Small intestine (tissue), 7 donors: ENCODE measurements at regions not wholly inside any gene's neighbourhood (a gene's known extent, or its start where the extent isn't known, plus 50 kb on each side); places are given as distances from the start of the nearest gene placed in this dataset.
"Not testable (repeated sequence)": the region's sequence is repeated elsewhere in the genome, so short reads cannot be mapped to it uniquely, and the experiment has no call there.

Experiments
- DNase-seq, 2 donors: peaks; one replicate each; pipeline versions ENCODE4 v3.0.0 to v3.0.0-alpha.2; 2013
- FAIRE-seq: peaks from 2 replicates; lab custom pipeline; 2012; peaks lifted over from hg19 to GRCh38; lab: Jason Lieb, UNC
- H3K27ac ChIP-seq, 3 donors: one replicate each; pipeline ENCODE4 v1.5.1; 2013; ENCODE audit warnings: low read length in 2 of 3, mild to moderate bottlenecking in 2 of 3, control low read depth in 1 of 3, inconsistent platforms in 1 of 3, low read depth in 1 of 3, moderate library complexity in 1 of 3
- H3K27me3 ChIP-seq, 3 donors: one replicate each; pipeline ENCODE4 v1.6.1; 2013; ENCODE audit warnings: low read length in 3 of 3, inconsistent platforms in 1 of 3; ENCODE audit not compliant: control insufficient read depth in 3 of 3, insufficient read depth in 3 of 3
- H3K36me3 ChIP-seq, 3 donors: one replicate each; pipeline ENCODE4 v1.6.1; 2013; ENCODE audit warnings: low read length in 3 of 3, inconsistent platforms in 1 of 3, low read depth in 1 of 3, mild to moderate bottlenecking in 1 of 3, moderate library complexity in 1 of 3; ENCODE audit not compliant: control insufficient read depth in 3 of 3, insufficient read depth in 2 of 3
- H3K4me1 ChIP-seq, 3 donors: one replicate each; pipeline ENCODE4 v1.6.1; 2013; ENCODE audit warnings: low read length in 2 of 3, inconsistent platforms in 1 of 3, low read depth in 1 of 3, mild to moderate bottlenecking in 1 of 3, moderate library complexity in 1 of 3; ENCODE audit not compliant: control insufficient read depth in 3 of 3, insufficient read depth in 2 of 3
- H3K4me3 ChIP-seq, 3 donors: one replicate each; pipeline ENCODE4 v1.5.1; 2013; ENCODE audit warnings: low read length in 3 of 3, control low read depth in 1 of 3, inconsistent platforms in 1 of 3, low read depth in 1 of 3, mild to moderate bottlenecking in 1 of 3, moderate library complexity in 1 of 3
- H3K9me3 ChIP-seq, 2 donors: one replicate each; pipeline ENCODE4 v1.6.1; 2013; ENCODE audit warnings: low read depth in 1 of 2, low read length in 1 of 2; ENCODE audit not compliant: control insufficient read depth in 2 of 2, insufficient read depth in 1 of 2
- WGBS, 3 donors: extraction: QIAGEN DNeasy Blood & Tissue Kit; methylation state at CpG; one replicate each; pipeline ENCODE4 v1.1.7; 2013; 5-methylcytosine and 5-hydroxymethylcytosine counted together
- donor health status: healthy with polysubstance abuse.
- donor health status: control.
- donor health status: control.
- donor health status: Bipolar disorder and iron deficiency.
- donor health status: healthy.

DNA sequence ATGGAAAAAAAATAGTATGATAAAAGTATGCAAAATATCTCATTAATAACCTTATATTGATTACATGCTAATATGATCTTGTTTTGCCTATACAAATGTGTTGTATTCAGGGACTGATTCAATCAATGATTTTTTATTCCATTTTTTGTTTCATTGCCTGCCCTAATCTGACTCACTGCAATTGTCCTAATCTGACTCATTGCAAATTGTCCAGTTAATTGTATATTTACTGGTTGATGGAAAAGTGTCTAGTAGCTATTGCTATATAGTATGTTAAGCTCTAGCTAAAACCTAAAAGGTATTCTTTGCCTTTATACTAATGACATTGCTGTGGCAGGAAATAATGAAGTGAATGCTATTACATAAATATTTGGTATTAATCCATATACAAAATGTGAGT, 728.9 kb upstream of the ZP4 start:
- FAIRE-seq (no peak), DNase-seq (no peak)
- Histone ChIP-seq H3K36me3 (no peaks in the 10 kb centered on the region), H3K9me3 (no peaks in the 10 kb centered on the region), H3K27ac (no peak overlapping the region), H3K4me1 (no peaks in the 10 kb centered on the region), H3K4me3 (no peak overlapping the region), H3K27me3 (no peaks in the 10 kb centered on the region)

- no peaks in the 10 kb centered on the region for H3K27me3 ChIP-seq
- FAIRE-seq (no peak), DNase-seq (no peak)
- H3K9me3 ChIP-seq: no peaks in the 10 kb centered on the region
- 70 to 80% (median 71%) methylated on average over 3 of the region's 3 CpGs for whole genome bisulfite sequencing, 3 donors
- H3K4me3 ChIP-seq: no peak overlapping the region
- H3K36me3 ChIP-seq: no peaks in the 10 kb centered on the region
- no peak overlapping the region for H3K27ac ChIP-seq
- no peaks in the 10 kb centered on the region for H3K4me1 ChIP-seq
Observed at GRCh38 chr1:238611406-238611805, 720.7 kb upstream of the ZP4 start.

GRCh38 chr1:238608144-238608543, 717.4 kb upstream of the ZP4 start:
- DNase-seq (no peak), FAIRE-seq (no peak)
- Histone ChIP-seq H3K27ac (no peak overlapping the region), H3K4me1 (no peaks in the 10 kb centered on the region), H3K36me3 (no peaks in the 10 kb centered on the region), H3K9me3 (no peaks in the 10 kb centered on the region), H3K4me3 (no peak overlapping the region), H3K27me3 (no peaks in the 10 kb centered on the region)
- 56 to 74% (median 61%) methylated on average over 5 of the region's 5 CpGs for WGBS, 3 donors

DNA sequence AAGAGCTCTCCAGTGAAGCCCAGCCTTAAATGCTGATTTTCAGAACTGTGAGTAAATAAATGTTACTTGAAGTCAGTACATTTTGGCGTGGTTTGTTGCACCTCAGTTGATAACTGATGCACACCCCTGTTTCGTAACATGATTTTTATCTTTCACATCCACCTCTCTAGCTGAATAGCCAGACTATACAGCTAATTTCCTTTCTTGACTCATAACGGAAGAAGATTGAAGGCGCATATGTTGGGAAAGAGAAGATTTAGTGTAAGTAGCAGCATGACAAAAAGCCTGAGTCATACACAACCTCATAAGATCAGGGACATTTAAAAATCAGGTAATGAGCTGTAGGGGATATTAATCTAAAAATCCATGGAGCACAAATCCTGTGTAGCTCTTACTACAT, 716.2 kb upstream of the ZP4 start:
- Histone ChIP-seq H3K9me3 (no peaks in the 10 kb centered on the region), H3K36me3 (no peaks in the 10 kb centered on the region), H3K27me3 (no peaks in the 10 kb centered on the region), H3K4me3 (no peak overlapping the region), H3K27ac (no peak overlapping the region), H3K4me1 (no peaks in the 10 kb centered on the region)
- DNase-seq: no peak
- no peak for FAIRE-seq
- WGBS, 3 donors: 57 to 60% (median 60%) methylated on average over 4 of the region's 4 CpGs

- Histone ChIP-seq H3K27me3 (no peaks in the 10 kb centered on the region), H3K9me3 (no peaks in the 10 kb centered on the region), H3K4me3 (no peak overlapping the region), H3K4me1 (no peaks in the 10 kb centered on the region), H3K27ac (no peak overlapping the region), H3K36me3 (no peaks in the 10 kb centered on the region)
- 84 to 91% (median 85%) methylated on average over 2 of the region's 2 CpGs for whole genome bisulfite sequencing, 3 donors
- DNase-seq (no peak), FAIRE-seq (no peak)
Observed at GRCh38 chr1:238606457-238606856, 715.7 kb upstream of the ZP4 start.

GRCh38 chr1:238604357-238604756, 713.6 kb upstream of the ZP4 start:
- WGBS, 3 donors: 67 to 82% (median 68%) methylated on average over 3 of the region's 3 CpGs
- no peaks in the 10 kb centered on the region for H3K36me3 ChIP-seq
- no peaks in the 10 kb centered on the region for H3K27me3 ChIP-seq
- H3K4me3 ChIP-seq: no peak overlapping the region
- H3K4me1 ChIP-seq: no peaks in the 10 kb centered on the region
- DNase-seq (no peak), FAIRE-seq (no peak)
- H3K9me3 ChIP-seq: no peaks in the 10 kb centered on the region
- no peak overlapping the region for H3K27ac ChIP-seq

DNA sequence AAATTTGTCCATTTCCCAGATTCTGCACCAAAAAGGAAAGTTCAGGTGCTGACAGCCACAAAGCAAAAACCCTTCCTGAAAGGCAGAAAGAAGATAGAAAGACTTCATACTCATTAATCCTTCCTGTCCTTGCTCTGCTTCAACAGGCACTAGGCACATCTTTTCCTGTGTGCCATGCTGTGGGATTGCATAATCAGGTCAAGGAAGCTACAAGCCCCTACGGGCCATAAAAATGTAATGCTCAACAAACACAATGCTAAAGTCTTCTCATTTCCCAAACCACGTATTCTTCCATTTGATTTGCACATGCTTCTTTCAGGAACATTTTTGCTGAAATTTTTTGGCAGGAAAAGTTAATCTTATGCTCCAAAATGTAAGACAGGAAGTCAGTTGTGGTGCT, 710.9 kb upstream of the ZP4 start:
- 27 to 48% (median 39%) methylated on average over 2 of the region's 2 CpGs for WGBS, 3 donors
- FAIRE-seq, DNase-seq: not testable (repeated sequence)

GRCh38 chr1:238596703-238597102, 706.0 kb upstream of the ZP4 start:
- FAIRE-seq: no peak

More for the DNA sequence above, 710.9 kb upstream of the ZP4 start:
- not testable (repeated sequence) for H3K9me3 ChIP-seq, H3K4me3 ChIP-seq, H3K27ac ChIP-seq, H3K4me1 ChIP-seq, H3K36me3 ChIP-seq, H3K27me3 ChIP-seq

DNA sequence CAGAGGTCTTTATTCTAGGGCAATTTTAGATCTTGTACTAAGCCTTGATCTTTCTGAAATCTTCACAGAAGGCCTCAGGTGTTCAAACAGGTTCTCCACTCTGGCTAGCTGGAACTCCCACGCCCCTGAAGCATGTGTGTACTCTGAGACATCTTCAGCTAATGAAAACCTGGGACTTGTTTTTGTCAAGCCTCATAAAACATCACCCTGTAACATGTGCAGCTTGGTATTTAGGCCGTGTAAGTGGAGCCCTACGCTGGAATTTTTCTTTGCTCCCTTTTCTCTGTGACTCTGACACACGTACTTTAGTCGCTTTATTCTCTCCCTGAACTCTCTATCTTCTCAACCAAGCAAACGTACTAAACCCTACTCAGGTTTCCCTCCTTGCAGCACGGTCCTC, 701.9 kb upstream of the ZP4 start:
- no peaks in the 10 kb centered on the region for H3K9me3 ChIP-seq
- H3K27me3 ChIP-seq: no peaks in the 10 kb centered on the region
- 70 to 78% (median 70%) methylated on average over 7 of the region's 7 CpGs for WGBS, 3 donors
- DNase-seq (no peak), FAIRE-seq (no peak)
- no peak overlapping the region for H3K27ac ChIP-seq
- H3K4me1 ChIP-seq: no peaks in the 10 kb centered on the region
- no peaks in the 10 kb centered on the region for H3K36me3 ChIP-seq
- H3K4me3 ChIP-seq: no peak overlapping the region

More at GRCh38 chr1:238596703-238597102, 706.0 kb upstream of the ZP4 start:
- DNase-seq: no peak
- Histone ChIP-seq H3K27me3 (no peaks in the 10 kb centered on the region), H3K36me3 (no peaks in the 10 kb centered on the region), H3K9me3 (no peaks in the 10 kb centered on the region), H3K27ac (no peak overlapping the region), H3K4me3 (no peak overlapping the region), H3K4me1 (no peaks in the 10 kb centered on the region)
- 80 to 87% (median 82%) methylated on average over 4 of the region's 4 CpGs for WGBS, 3 donors
